Left lung (tissue), 4 donors: ENCODE measurements at regions not wholly inside any gene's neighbourhood (a gene's known extent, or its start where the extent isn't known, plus 50 kb on each side); places are given as distances from the start of the nearest gene placed in this dataset.
A peak's percentile ranks its signal among the peaks of the same experiment; 100 is the strongest.

ENCODE experiments used
- ATAC-seq: fragments of 200-7000 bp; cut with Tn5 transposase; one replicate; pipeline ENCODE4 v1.9.1; 2020; ENCODE audit warnings: moderate library complexity
- DNase-seq, 4 donors: peaks; one replicate each; pipeline ENCODE4 v3.0.0-alpha.2; 2013 to 2020
- H3K27ac ChIP-seq, 2 donors: fragments of 200-600 bp; sonication (generic) in 1 of 2; one replicate each; pipeline versions ENCODE4 v1.5.0 to v1.8.0; 2020 to 2021
- H3K27me3 ChIP-seq, 2 donors: fragments of 200-600 bp; sonication (generic) in 1 of 2; one replicate each; pipeline versions ENCODE4 v1.5.0 to v1.8.0; 2020 to 2021
- H3K36me3 ChIP-seq, 2 donors: fragments of 200-600 bp; sonication (generic) in 1 of 2; one replicate each; pipeline versions ENCODE4 v1.5.0 to v1.8.0; 2020 to 2021
- H3K4me1 ChIP-seq, 2 donors: fragments of 200-600 bp; one replicate each; pipeline ENCODE4 v1.8.0; 2021
- H3K4me3 ChIP-seq, 2 donors: fragments of 200-600 bp; sonication (generic) in 1 of 2; one replicate each; pipeline versions ENCODE4 v1.5.0 to v1.8.0; 2020 to 2021; ENCODE audit warnings: mild to moderate bottlenecking in 1 of 2
- H3K9me3 ChIP-seq, 2 donors: fragments of 200-600 bp; sonication (generic) in 1 of 2; one replicate each; pipeline versions ENCODE4 v1.5.0 to v1.8.0; 2020 to 2021
- intact Hi-C, 2 donors: fragments of 100-400 bp; cut with DNase I; formaldehyde crosslinking; loops; one replicate each; pipeline versions ENCODE4 v1.11.2 to v1.14.2; 2022
- TF ChIP-seq, protein P1 (sequence below), 2 donors: fragments of 200-600 bp; sonication (generic) in 1 of 2; IDR thresholded peaks; one replicate each; pipeline versions ENCODE4 v1.5.0 to v1.8.0; 2021; ENCODE audit warnings: antibody characterized with exemption in 2 of 2
- donor health status: DM: no; HTN: yes; CAD: no.
- donor health status: DM: no; HTN: no; CAD: no.

DNA sequence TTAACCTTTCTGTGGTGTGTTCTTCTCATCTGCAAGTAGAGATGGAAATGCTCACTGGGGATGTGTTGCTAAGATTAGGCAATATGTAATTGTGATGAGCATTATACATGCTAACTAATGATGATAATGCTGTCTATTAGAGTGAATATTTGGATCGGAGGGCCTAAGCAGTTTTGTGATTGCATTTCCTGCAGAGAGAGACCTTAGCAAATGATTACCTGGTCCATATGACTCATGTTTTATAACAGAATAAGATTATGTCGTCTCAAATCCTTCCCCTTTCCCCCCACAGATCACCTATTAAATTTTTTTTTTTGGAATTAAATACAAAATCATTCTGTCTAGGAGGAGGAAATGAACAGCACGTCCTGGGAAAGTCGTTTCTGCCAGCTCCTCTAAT lies 82.7 kb downstream of the IZUMO3 start:
- no peak for DNase-seq
- intact Hi-C loops, result no loop called here

GRCh38 chr9:24460781-24461180 lies 84.9 kb downstream of the IZUMO3 start:
- ATAC-seq, result no peak

More for the DNA sequence above, 82.7 kb downstream of the IZUMO3 start:
- H3K4me1 ChIP-seq, result no peaks in the 10 kb centered on the region
- ATAC-seq, result no peak
- H3K4me3 ChIP-seq, result no peak overlapping the region
- no peaks in the 10 kb centered on the region for H3K36me3 ChIP-seq
- H3K9me3 ChIP-seq, result no peaks in the 10 kb centered on the region
- H3K27ac ChIP-seq, result no peak overlapping the region
- H3K27me3 ChIP-seq, result no peaks in the 10 kb centered on the region
- TF ChIP-seq, protein P1, sequence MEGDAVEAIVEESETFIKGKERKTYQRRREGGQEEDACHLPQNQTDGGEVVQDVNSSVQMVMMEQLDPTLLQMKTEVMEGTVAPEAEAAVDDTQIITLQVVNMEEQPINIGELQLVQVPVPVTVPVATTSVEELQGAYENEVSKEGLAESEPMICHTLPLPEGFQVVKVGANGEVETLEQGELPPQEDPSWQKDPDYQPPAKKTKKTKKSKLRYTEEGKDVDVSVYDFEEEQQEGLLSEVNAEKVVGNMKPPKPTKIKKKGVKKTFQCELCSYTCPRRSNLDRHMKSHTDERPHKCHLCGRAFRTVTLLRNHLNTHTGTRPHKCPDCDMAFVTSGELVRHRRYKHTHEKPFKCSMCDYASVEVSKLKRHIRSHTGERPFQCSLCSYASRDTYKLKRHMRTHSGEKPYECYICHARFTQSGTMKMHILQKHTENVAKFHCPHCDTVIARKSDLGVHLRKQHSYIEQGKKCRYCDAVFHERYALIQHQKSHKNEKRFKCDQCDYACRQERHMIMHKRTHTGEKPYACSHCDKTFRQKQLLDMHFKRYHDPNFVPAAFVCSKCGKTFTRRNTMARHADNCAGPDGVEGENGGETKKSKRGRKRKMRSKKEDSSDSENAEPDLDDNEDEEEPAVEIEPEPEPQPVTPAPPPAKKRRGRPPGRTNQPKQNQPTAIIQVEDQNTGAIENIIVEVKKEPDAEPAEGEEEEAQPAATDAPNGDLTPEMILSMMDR (IDR thresholded peaks at IDR 0.05), result no peak

DNA sequence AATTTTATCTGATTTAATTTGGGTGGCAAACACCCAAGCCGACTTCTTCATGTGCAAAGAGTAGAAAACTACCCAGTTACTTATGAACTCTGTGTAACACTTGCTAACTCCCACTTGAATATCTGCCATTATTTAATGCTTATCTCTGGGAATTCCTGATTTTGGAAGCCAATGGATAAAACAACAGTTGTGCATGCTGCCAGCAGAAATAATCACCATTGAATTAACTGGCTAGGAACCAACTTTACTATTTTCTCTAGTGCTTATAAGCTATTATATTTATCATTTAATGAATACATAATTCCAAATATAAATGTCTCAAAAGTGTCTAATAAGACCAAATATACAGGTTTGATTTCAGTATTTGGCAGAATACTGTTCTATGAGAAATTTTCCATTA lies 85.7 kb downstream of the IZUMO3 start:
- no peaks in the 10 kb centered on the region for H3K36me3 ChIP-seq
- ATAC-seq (no peak), DNase-seq (peak in 2 of 4 donors; percentile 24 to 46)
- H3K4me1 ChIP-seq, result no peaks in the 10 kb centered on the region
- no peak overlapping the region for H3K27ac ChIP-seq
- no peaks in the 10 kb centered on the region for H3K27me3 ChIP-seq
- intact Hi-C loops, result no loop called here
- no peak overlapping the region for H3K4me3 ChIP-seq
- H3K9me3 ChIP-seq, result peaks cover 0 to 6% of the 10 kb centered on the region in 2 donors
- TF ChIP-seq, protein P1 (IDR thresholded peaks at IDR 0.05), result no peak

More at GRCh38 chr9:24460781-24461180, 84.9 kb downstream of the IZUMO3 start:
- TF ChIP-seq, protein P1 (IDR thresholded peaks at IDR 0.05), result no peak
- H3K27ac ChIP-seq, result no peak overlapping the region
- H3K4me3 ChIP-seq, result no peak overlapping the region
- no peak for DNase-seq
- H3K9me3 ChIP-seq, result no peaks in the 10 kb centered on the region
- no peaks in the 10 kb centered on the region for H3K27me3 ChIP-seq
- no peaks in the 10 kb centered on the region for H3K36me3 ChIP-seq
- no peaks in the 10 kb centered on the region for H3K4me1 ChIP-seq
- intact Hi-C loops, result no loop called here

GRCh38 chr9:24451346-24451745 lies 94.4 kb downstream of the IZUMO3 start:
- peaks cover 0 to 11% of the 10 kb centered on the region in 2 donors for H3K9me3 ChIP-seq
- no peaks in the 10 kb centered on the region for H3K27me3 ChIP-seq
- H3K4me3 ChIP-seq, result no peak overlapping the region
- DNase-seq (no peak), ATAC-seq (no peak)
- H3K27ac ChIP-seq, result no peak overlapping the region
- intact Hi-C loops, result no loop called here
- H3K4me1 ChIP-seq, result no peaks in the 10 kb centered on the region
- TF ChIP-seq, protein P1 (IDR thresholded peaks at IDR 0.05), result no peak
- no peaks in the 10 kb centered on the region for H3K36me3 ChIP-seq

DNA sequence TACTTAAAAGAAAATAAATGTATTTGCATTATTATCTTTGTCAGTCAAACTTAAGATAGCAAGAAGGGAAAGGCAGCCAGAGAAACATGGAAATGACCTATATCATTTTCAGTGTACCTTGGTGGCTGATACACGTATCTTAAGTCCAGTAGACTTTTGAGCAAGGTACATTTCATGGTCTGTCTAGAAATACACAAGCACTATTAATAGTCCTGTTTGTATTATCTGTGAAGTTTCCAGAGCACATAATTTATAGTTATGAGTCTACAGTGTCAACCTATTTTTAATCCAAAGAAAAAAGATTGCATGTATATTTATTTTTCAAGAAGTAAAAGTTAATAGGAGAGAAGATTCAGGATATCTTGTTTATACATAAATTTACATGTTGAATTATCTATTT lies 95.7 kb downstream of the IZUMO3 start:
- intact Hi-C loops, result no loop called here
- ATAC-seq, result no peak

More for the DNA sequence above, 95.7 kb downstream of the IZUMO3 start:
- H3K4me3 ChIP-seq, result no peak overlapping the region
- H3K4me1 ChIP-seq, result no peaks in the 10 kb centered on the region
- no peak for DNase-seq
- peaks cover 0 to 6% of the 10 kb centered on the region in 2 donors for H3K9me3 ChIP-seq
- no peaks in the 10 kb centered on the region for H3K36me3 ChIP-seq
- no peak overlapping the region for H3K27ac ChIP-seq
- H3K27me3 ChIP-seq, result no peaks in the 10 kb centered on the region
- TF ChIP-seq, protein P1 (IDR thresholded peaks at IDR 0.05), result no peak
